SK-N-SH (cell line): ENCODE measurements at regions not wholly inside any gene's neighbourhood (a gene's known extent, or its start where the extent isn't known, plus 50 kb on each side); places are given as distances from the start of the nearest gene placed in this dataset.

Source experiments
- CTCF ChIA-PET: fragments of 300-600, 350-600 bp; formaldehyde crosslinking; extraction: SDS; loops from one replicate; lab custom pipeline; 2021; lab: Yijun Ruan, JAX
- POLR2A ChIA-PET: fragments of 350-600 bp; sonication (Branson Sonifier 250); formaldehyde crosslinking; extraction: SDS; loops from one replicate; lab custom pipeline; 2020; ENCODE audit warnings: antibody characterized with exemption, inconsistent platforms; lab: Yijun Ruan, JAX
- DNase-seq: peaks from one replicate; pipeline ENCODE4 v3.0.0; 2012
- H2AFZ ChIP-seq: fragments of 200-600 bp; sonication (generic); 2 replicates; pipeline ENCODE4 v1.8.1; 2016; ENCODE audit warnings: antibody characterized with exemption, mild to moderate bottlenecking, low read depth
- H3F3A ChIP-seq: fragments of 200-600 bp; sonication (generic); replicated peaks from 2 replicates; pipeline ENCODE3; 2016; ENCODE audit warnings: antibody characterized with exemption, mild to moderate bottlenecking; ENCODE audit not compliant: insufficient read depth
- H3K27ac ChIP-seq, 2 experiments: fragments of 200-500 bp in 1 of 2; fragments of 200-600 bp in 1 of 2; sonication (Bioruptor generic) in 1 of 2; sonication (generic), shearing (Covaris generic) in 1 of 2; 2 replicates each; pipeline versions ENCODE4 v1.5.1 to v1.6.1; 2014 to 2016; ENCODE audit warnings: low read depth in 2 of 2, inconsistent platforms in 1 of 2, low read length in 1 of 2, mild to moderate bottlenecking in 1 of 2, mixed read lengths in 1 of 2
- H3K27me3 ChIP-seq: fragments of 200-600 bp; sonication (generic), shearing (Covaris generic); 2 replicates; pipeline ENCODE4 v1.6.1; 2016; ENCODE audit warnings: mixed run types; ENCODE audit not compliant: insufficient read depth
- H3K36me3 ChIP-seq, 2 experiments: fragments of 200-500 bp in 1 of 2; fragments of 200-600 bp in 1 of 2; sonication (Bioruptor generic) in 1 of 2; sonication (generic) in 1 of 2; replicated peaks in 1 of 2; 2 replicates each; pipeline versions ENCODE3 to v1.5.1; 2014 to 2016; ENCODE audit warnings: low read length in 1 of 2, mild to moderate bottlenecking in 1 of 2; ENCODE audit not compliant: insufficient read depth in 2 of 2, control insufficient read depth in 1 of 2
- H3K4me1 ChIP-seq, 2 experiments: fragments of 200-500 bp in 1 of 2; fragments of 200-600 bp in 1 of 2; sonication (Bioruptor generic) in 1 of 2; sonication (generic), shearing (Covaris generic) in 1 of 2; 2 replicates each; pipeline versions ENCODE4 v1.5.1 to v1.6.1; 2014 to 2016; ENCODE audit warnings: low read depth in 1 of 2, low read length in 1 of 2, mixed run types in 1 of 2; ENCODE audit not compliant: insufficient read depth in 2 of 2, control insufficient read depth in 1 of 2
- H3K4me2 ChIP-seq: fragments of 200-600 bp; sonication (generic), shearing (Covaris generic); 2 replicates; pipeline ENCODE4 v1.6.1; 2017; ENCODE audit warnings: mixed run types
- H3K4me3 ChIP-seq, 2 experiments: fragments of 200-500 bp in 1 of 2; fragments of 200-600 bp in 1 of 2; sonication (Bioruptor generic) in 1 of 2; sonication (generic), shearing (Covaris generic) in 1 of 2; 2 replicates each; pipeline versions ENCODE4 v1.5.1 to v1.8.1; 2014 to 2016; ENCODE audit warnings: low read depth in 2 of 2, inconsistent platforms in 1 of 2, low read length in 1 of 2, mild to moderate bottlenecking in 1 of 2, mixed read lengths in 1 of 2, moderate library complexity in 1 of 2
- H3K79me2 ChIP-seq: fragments of 200-600 bp; sonication (generic); 2 replicates; pipeline ENCODE4 v1.8.1; 2017; ENCODE audit warnings: mild to moderate bottlenecking; ENCODE audit not compliant: insufficient read depth
- H3K9ac ChIP-seq: fragments of 200-600 bp; sonication (generic); 2 replicates; pipeline ENCODE4 v1.6.1; 2017; ENCODE audit warnings: mixed run types
- H3K9me2 ChIP-seq: fragments of 200-600 bp; sonication (generic); 2 replicates; pipeline ENCODE4 v1.6.1; 2017; ENCODE audit warnings: mixed run types
- H3K9me3 ChIP-seq: fragments of 200-600 bp; sonication (generic); 2 replicates; pipeline ENCODE4 v1.6.1; 2017; ENCODE audit warnings: mixed run types, mild to moderate bottlenecking, moderate library complexity
- H4K20me1 ChIP-seq: fragments of 200-600 bp; sonication (generic); 2 replicates; pipeline ENCODE4 v1.6.1; 2017; ENCODE audit warnings: mild to moderate bottlenecking, mixed run types; ENCODE audit not compliant: insufficient read depth
- CHD2 ChIP-seq: fragments of 150-350 bp; IDR thresholded peaks from 2 replicates; pipeline ENCODE4 v1.6.1; 2018; ENCODE audit warnings: low read length; ENCODE audit not compliant: partially characterized antibody
- ELF1 ChIP-seq: IDR thresholded peaks from 2 replicates; pipeline ENCODE4 v1.4.0; 2012
- EP300 ChIP-seq, 2 experiments: IDR thresholded peaks; 2 replicates each; pipeline versions ENCODE4 v1.4.0 to v1.6.1; 2012; ENCODE audit warnings: borderline replicate concordance in 1 of 2, low read depth in 1 of 2, low read length in 1 of 2
- FOXM1 ChIP-seq: IDR thresholded peaks from 2 replicates; pipeline ENCODE4 v1.4.0; 2012; ENCODE audit warnings: low read depth, mild to moderate bottlenecking
- GABPA ChIP-seq: IDR thresholded peaks from 2 replicates; pipeline ENCODE4 v1.4.0; 2012; ENCODE audit warnings: low read depth, mild to moderate bottlenecking
- IRF3 ChIP-seq: fragments of 150-350 bp; IDR thresholded peaks from 2 replicates; pipeline ENCODE4 v1.6.1; 2016; ENCODE audit warnings: mild to moderate bottlenecking, low read depth, low read length
- MAX ChIP-seq: IDR thresholded peaks from 2 replicates; pipeline ENCODE4 v1.4.0; 2012; ENCODE audit warnings: low read depth
- MXI1 ChIP-seq: IDR thresholded peaks from 2 replicates; pipeline ENCODE4 v1.6.1; 2012; ENCODE audit warnings: mild to moderate bottlenecking, low read depth, low read length, improper control_type of control experiment
- NFIC ChIP-seq: IDR thresholded peaks from 2 replicates; pipeline ENCODE4 v1.4.0; 2012; ENCODE audit warnings: borderline replicate concordance
- RCOR1 ChIP-seq: fragments of 150-350 bp; IDR thresholded peaks from 2 replicates; pipeline ENCODE4 v1.6.1; 2017; ENCODE audit warnings: antibody characterized with exemption, low read length
- RFX5 ChIP-seq: IDR thresholded peaks from 2 replicates; pipeline ENCODE4 v1.6.1; 2012; ENCODE audit warnings: mild to moderate bottlenecking, improper control_type of control experiment, low read length
- RXRA ChIP-seq: IDR thresholded peaks from 2 replicates; pipeline ENCODE4 v1.4.0; 2012; ENCODE audit warnings: low read depth, mild to moderate bottlenecking, borderline replicate concordance
- SIN3A ChIP-seq: IDR thresholded peaks from 2 replicates; pipeline ENCODE4 v1.6.1; 2012; ENCODE audit warnings: low read depth, mild to moderate bottlenecking, low read length, moderate library complexity, borderline replicate concordance
- SMC3 ChIP-seq: IDR thresholded peaks from 2 replicates; pipeline ENCODE4 v1.6.1; 2012; ENCODE audit warnings: low read depth, low read length, improper control_type of control experiment
- TAF1 ChIP-seq: IDR thresholded peaks from 2 replicates; pipeline ENCODE4 v1.6.1; 2012; ENCODE audit warnings: low read depth, mild to moderate bottlenecking, low read length, moderate library complexity, borderline replicate concordance
- TEAD4 ChIP-seq: IDR thresholded peaks from 2 replicates; pipeline ENCODE4 v1.4.0; 2012; ENCODE audit warnings: mild to moderate bottlenecking, borderline replicate concordance; ENCODE audit not compliant: insufficient read depth
- WGBS: methylation state at CpG from one replicate; pipeline ENCODE4 v1.1.6; 2017; ENCODE audit warnings: low lambda C conversion rate; 5-methylcytosine and 5-hydroxymethylcytosine counted together
- TF ChIP-seq, protein P1 (sequence below): fragments of 150-350 bp; IDR thresholded peaks from 2 replicates; pipeline ENCODE4 v1.6.1; 2017; ENCODE audit warnings: antibody characterized with exemption, low read length, low read depth, borderline replicate concordance
- TF ChIP-seq, protein P2 (sequence below): IDR thresholded peaks from 2 replicates; pipeline ENCODE4 v1.6.1; 2012; ENCODE audit warnings: mild to moderate bottlenecking, low read depth, low read length, moderate library complexity

DNA sequence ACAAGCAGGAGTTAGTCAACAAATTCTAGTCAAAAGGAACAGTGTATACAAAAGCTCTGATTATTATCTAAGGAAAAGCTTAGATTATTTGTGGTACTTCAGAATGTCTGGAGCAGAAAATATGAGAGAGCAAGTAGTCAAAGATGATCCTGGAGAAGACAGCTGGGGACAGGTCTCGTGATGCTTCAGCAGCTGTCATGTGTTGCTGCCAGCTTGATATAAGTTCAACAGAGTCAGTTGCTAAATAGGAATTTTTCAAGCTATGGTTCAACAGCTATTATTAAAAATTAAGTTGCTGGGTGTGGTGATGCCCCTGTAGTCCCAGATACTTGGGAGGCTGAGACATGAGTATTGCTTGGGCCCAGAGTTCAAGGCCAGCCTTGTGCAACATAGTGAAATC lies 240.0 kb upstream of the RHOBTB1 start:
- CTCF ChIA-PET = no interaction called here
- POLR2A ChIA-PET = no interaction called here
- H3K9ac ChIP-seq = no peak overlapping the region

More for the DNA sequence above, 240.0 kb upstream of the RHOBTB1 start:
- Histone ChIP-seq H3K27ac (no peak overlapping the region), H4K20me1 (no peaks in the 10 kb centered on the region), H3K9me3 (no peaks in the 10 kb centered on the region), H3K27me3 (no peaks in the 10 kb centered on the region), H3K36me3 (no peaks in the 10 kb centered on the region), H3K79me2 (no peaks in the 10 kb centered on the region), H3F3A (no peaks in the 10 kb centered on the region), H3K4me3 (no peak overlapping the region), H3K4me2 (no peak overlapping the region), H3K4me1 (no peaks in the 10 kb centered on the region)
- DNase-seq = no peak
- 13% methylated on average over 1 of the region's 1 CpG for WGBS
- TF ChIP-seq TEAD4 (no peak), FOXM1 (no peak), SMC3 (no peak), SIN3A (no peak), MXI1 (no peak), IRF3 (no peak), RXRA (no peak), MAX (no peak), ELF1 (no peak), RCOR1 (no peak), GABPA (no peak), CHD2 (no peak), RFX5 (no peak), TAF1 (no peak), NFIC (no peak), EP300 (IDR thresholded peaks at IDR 0.05; ENCODE audit: borderline replicate concordance in 1 of 2, low read depth in 1 of 2, low read length in 1 of 2) (no peak)
- TF ChIP-seq, protein P1, sequence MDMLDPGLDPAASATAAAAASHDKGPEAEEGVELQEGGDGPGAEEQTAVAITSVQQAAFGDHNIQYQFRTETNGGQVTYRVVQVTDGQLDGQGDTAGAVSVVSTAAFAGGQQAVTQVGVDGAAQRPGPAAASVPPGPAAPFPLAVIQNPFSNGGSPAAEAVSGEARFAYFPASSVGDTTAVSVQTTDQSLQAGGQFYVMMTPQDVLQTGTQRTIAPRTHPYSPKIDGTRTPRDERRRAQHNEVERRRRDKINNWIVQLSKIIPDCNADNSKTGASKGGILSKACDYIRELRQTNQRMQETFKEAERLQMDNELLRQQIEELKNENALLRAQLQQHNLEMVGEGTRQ = no peak
- TF ChIP-seq, protein P2, sequence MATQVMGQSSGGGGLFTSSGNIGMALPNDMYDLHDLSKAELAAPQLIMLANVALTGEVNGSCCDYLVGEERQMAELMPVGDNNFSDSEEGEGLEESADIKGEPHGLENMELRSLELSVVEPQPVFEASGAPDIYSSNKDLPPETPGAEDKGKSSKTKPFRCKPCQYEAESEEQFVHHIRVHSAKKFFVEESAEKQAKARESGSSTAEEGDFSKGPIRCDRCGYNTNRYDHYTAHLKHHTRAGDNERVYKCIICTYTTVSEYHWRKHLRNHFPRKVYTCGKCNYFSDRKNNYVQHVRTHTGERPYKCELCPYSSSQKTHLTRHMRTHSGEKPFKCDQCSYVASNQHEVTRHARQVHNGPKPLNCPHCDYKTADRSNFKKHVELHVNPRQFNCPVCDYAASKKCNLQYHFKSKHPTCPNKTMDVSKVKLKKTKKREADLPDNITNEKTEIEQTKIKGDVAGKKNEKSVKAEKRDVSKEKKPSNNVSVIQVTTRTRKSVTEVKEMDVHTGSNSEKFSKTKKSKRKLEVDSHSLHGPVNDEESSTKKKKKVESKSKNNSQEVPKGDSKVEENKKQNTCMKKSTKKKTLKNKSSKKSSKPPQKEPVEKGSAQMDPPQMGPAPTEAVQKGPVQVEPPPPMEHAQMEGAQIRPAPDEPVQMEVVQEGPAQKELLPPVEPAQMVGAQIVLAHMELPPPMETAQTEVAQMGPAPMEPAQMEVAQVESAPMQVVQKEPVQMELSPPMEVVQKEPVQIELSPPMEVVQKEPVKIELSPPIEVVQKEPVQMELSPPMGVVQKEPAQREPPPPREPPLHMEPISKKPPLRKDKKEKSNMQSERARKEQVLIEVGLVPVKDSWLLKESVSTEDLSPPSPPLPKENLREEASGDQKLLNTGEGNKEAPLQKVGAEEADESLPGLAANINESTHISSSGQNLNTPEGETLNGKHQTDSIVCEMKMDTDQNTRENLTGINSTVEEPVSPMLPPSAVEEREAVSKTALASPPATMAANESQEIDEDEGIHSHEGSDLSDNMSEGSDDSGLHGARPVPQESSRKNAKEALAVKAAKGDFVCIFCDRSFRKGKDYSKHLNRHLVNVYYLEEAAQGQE = no peak
- TF ChIP-seq, all 33 proteins: peak for 0
- Histone ChIP-seq H3K9me2 (no peaks in the 10 kb centered on the region), H2AFZ (no peak overlapping the region)
